SK-N-DZ (cell line): ENCODE measurements at regions not wholly inside any gene's neighbourhood (a gene's known extent, or its start where the extent isn't known, plus 50 kb on each side); places are given as distances from the start of the nearest gene placed in this dataset.
A peak's percentile ranks its signal among the peaks of the same experiment; 100 is the strongest.
"Not testable (repeated sequence)": the region's sequence is repeated elsewhere in the genome, so short reads cannot be mapped to it uniquely, and the experiment has no call there.

Experiments
- DNase-seq: peaks from one replicate; pipeline ENCODE4 v3.0.0-alpha.2; 2015; ENCODE audit warnings: low spot score

DNA sequence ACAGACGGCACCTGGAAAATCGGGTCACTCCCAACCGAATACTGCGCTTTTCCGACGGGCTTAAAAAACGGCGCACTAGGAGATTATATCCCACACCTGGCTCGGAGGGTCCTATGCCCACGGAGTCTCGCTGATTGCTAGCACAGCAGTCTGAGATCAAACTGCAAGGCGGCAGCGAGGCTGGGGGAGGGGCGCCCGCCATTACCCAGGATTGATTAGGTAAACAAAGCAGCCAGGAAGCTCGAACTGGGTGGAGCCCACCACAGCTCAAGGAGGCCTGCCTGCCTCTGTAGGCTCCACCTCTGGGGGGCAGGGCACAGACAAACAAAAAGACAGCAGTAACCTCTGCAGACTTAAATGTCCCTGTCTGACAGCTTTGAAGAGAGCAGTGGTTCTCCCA lies 64.5 kb downstream of the SLC30A10 start:
- DNase-seq, result not testable (repeated sequence)

GRCh38 chr1:219862366-219862765 lies 66.0 kb downstream of the SLC30A10 start:
- DNase-seq, result no peak

- DNase-seq, result no peak
These were observed 69.4 kb downstream of the SLC30A10 start for GRCh38 chr1:219858980-219859379.

DNA sequence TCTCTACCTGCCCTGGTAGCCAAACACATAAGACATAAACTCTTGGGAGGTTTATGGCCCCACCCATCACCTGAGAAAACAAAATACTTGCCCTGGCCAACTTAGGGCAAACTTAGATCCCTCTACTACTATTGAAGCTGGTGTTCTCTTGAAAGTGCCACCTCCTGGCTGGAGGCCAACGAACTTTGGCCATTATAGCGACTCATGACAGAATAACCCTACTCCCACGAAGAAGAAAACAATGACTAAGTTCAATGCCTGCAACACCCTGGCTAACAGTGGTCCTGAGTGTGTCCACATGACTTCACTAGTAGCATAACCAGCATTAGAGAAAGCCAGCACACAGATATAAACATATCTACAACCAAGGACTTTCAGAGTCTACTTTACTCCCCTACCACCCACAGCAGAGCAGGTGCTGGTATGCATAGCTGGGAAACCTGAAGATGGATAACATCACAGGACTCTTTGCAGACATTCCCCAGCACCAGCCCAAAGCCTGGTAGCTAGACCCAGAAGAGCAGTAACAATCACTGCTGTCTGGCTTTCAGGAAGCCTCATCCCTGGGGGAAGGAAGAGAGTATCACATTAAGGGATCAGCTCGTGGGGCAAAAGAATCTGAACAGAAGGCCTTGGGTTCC lies 81.0 kb downstream of the SLC30A10 start:
- no peak for DNase-seq

DNA sequence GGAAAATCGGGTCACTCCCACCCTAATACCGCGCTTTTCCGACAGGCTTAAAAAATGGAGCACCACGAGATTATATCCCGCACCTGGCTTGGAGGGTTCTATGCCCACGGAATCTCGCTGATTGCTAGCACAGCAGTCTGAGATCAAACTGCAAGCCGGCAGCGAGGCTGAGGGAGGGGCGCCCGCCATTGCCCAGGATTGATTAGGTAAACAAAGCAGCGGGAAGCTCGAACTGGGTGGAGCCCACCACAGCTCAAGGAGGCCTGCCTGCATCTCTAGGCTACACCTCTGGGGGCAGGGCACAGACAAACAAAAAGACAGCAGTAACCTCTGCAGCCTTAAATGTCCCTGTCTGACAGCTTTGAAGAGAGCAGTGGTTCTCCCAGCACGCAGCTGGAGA lies 88.8 kb downstream of the SLC30A10 start:
- peak; percentile 27 for DNase-seq

- no peak for DNase-seq
These were observed 90.4 kb downstream of the SLC30A10 start for GRCh38 chr1:219837994-219838294.

DNA sequence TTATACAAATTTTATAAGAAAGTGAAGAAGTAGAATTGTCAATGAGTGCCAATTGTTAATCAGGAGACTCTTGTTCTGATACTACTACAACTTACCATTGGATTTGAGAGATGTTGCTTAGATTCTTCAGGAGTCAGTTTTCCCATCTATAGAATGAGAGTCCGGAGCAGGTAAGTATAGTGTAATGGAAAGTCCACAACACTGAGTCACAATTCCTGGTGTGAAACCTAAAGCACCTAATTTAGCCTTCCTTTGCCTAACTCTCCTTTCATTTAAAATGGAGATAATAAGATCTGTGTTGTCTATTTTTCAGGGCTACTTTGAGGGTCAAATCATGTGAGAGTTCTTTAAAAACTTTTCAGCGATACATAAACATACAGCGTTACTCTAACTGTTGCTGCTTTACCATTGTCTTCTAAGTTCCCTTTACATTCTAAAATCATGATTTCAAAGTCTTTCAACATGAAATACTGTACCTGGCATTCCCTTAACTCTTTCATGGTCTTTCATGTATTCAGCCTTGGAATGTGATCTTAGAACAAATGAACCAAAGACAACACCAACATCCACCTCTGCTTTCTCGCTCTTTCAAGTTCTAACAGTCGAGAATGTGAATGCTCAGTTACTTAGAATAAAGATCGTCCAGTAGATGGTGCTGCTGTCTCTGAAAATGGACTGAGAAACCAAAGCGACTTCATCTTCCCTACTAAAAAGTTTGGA lies 90.9 kb downstream of the SLC30A10 start:
- peak; percentile 70 for DNase-seq

GRCh38 chr1:219834314-219834917 lies 93.9 kb downstream of the SLC30A10 start:
- no peak for DNase-seq

DNA sequence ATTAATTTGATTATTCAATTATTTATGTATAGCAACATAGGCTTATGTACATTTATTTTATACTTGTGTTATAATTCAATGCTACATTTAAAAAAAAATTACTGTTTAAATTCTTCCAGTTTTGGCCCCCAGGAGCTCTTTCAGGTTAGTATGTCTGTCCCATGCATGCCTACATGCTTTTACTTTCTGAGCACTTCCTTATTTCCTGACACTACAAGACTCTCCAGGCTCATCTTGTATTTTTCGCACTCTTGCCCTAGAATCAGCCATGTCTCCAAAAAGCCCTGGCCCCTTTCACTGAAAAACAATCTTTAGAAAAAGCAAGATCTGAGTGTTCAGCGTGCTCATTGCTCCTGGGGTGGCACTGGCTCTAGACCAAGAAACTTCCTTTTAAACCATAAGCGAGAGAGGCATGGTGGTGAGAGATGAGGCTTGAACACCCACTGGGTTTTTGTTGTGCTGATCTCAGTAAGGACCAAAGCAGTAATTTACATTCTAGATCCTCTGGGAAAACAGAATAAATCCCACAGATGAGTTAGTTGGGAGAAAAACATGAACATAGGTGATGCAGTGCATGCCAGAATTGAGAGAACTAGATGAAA lies 95.0 kb downstream of the SLC30A10 start:
- DNase-seq, result no peak

DNA sequence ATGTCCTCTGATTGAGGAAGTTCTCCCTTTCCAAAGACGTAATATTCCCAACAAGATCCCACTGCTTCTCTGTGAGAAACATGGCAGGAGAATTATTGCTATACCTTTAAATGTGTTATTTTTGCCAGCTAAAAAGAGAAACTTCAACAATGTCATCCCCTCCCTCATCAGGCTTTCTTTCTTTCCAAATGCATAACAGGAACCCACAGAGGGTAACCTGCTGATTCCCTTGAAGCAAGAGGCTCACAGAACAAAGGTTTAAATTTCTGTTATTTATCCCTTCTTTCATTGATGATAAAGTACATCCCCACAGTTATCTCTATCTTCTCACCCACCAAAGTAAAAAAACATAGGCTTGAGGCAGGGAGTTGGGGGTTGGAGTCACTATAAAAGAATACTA lies 102.1 kb downstream of the SLC30A10 start:
- no peak for DNase-seq

- no peak for DNase-seq
These were observed 103.0 kb downstream of the SLC30A10 start for GRCh38 chr1:219825355-219825754.

- DNase-seq, result no peak
These were observed 104.0 kb downstream of the SLC30A10 start for GRCh38 chr1:219824338-219824737.

GRCh38 chr1:219820551-219820950 lies 107.8 kb downstream of the SLC30A10 start:
- DNase-seq, result no peak

- no peak for DNase-seq
These were observed 110.4 kb downstream of the SLC30A10 start for GRCh38 chr1:219817914-219818313.

GRCh38 chr1:219813294-219813693 lies 115.1 kb downstream of the SLC30A10 start:
- DNase-seq, result no peak

DNA sequence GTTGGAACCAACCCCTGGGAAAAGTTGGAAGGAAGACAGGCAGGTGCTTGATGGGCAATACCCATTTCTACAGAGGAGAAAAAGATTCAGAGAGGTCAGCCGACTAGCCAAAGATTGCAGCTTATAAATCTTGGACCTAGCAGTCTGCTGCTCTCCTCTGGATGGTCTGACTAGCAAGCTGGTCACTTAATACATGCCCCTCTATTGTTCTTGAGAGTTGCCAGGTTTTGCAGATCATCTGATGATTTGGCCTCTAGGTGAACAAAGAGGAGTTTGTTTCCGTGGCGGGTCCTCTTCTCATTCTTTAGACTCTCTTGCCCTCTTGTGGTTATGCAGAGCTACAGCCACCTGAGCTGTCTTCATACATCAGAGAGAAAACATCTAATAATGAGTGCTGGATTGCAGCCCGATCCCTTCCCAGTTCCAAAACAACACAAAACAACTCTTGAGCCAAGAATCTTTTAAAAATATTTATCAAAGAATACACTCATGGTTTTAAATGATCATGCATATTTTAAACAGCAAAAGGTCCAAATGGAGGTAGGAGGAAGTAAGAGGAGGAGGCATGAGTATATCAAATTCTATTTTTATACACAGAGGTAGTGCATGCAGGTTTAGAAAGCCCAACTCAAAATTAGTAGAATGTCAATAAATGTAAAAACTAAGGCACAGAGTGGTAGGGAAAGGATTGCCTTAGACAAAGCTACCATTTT lies 115.7 kb downstream of the SLC30A10 start:
- peak; percentile 82 for DNase-seq

DNA sequence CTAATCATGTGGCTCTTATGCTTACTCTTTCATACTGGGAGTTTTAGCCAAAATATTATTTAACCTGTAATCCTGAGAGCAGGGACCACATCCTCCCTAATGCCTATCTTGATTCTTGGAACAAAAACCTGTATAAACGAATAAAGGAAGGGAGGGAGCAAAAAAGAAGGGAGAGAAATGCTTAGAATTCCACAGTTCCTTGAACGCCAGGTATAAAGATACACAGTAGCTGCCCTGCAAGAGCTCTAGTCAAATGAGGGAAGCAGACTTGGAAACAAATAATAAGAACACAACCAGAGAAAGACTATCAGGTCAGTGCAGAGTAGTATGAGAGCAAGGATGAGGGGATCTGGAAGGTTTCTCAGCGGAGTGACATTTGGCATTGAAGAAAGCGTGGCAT lies 116.3 kb downstream of the SLC30A10 start:
- no peak for DNase-seq

DNA sequence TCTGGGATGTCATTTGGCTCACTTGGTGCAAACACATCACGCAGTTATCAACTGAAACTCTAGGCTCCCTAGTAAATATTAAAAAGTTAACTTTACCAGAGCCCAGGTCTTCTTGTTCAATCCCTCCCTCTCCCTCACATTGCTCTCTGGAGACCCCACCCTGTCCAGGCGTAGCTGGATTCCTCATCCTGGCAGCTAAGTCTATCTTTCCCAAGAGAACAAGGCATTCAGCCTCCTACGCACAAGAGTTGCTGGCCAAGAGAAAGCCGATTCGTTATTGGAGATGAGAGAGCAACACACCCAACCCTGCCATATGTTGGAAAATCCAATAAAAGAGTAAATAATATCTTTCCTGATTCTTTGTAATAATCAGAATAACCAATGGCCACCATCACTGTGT lies 117.9 kb downstream of the SLC30A10 start:
- DNase-seq, result no peak

DNA sequence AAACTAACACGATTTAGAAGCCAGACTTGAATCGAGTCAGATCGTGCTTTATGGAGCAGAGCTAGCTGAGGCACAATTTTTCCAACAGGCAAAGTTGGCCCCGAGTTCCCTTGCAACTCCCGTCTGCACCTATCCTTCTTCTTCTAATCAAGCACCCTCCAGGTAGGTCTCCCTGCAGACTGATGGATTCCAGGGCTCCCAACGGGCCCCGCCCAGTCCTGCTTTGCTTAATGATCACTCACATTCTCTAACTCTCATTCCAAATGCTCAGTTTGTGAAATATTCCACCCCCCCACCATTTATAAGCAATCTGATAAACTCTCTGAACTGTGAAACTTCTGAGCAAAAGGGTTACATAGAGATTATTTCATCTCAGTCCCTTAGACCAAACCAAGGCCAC lies 119.6 kb downstream of the SLC30A10 start:
- no peak for DNase-seq

DNA sequence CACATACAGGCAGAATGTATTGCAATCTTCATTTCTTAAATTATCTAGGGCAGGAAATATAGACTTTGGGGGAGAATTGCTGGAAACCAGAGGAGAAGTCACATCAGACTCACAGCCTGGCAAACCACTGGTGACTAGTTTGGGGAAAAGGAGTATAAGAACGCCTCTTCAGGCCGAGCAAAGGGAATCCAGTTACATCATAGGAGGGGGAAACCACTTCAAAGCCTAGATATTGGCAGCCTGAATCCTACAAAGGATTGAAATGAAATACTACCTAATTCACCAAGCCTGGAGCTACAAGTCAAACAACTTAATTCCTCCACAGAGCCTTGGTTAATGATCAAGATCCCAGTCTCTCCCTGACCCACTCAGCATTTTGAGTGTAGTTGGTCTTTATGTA lies 121.7 kb downstream of the SLC30A10 start:
- no peak for DNase-seq

- DNase-seq, result no peak
These were observed 122.3 kb downstream of the SLC30A10 start for GRCh38 chr1:219806020-219806419.

GRCh38 chr1:219805191-219805590 lies 123.2 kb downstream of the SLC30A10 start:
- DNase-seq, result peak; percentile 32
